ENCODE measurements at regions not wholly inside any gene's neighbourhood (a gene's known extent, or its start where the extent isn't known, plus 50 kb on each side); places are given as distances from the start of the nearest gene placed in this dataset.

GRCh38 chr12:67519484-67520433 is 128.8 kb upstream of the DYRK2 start:
- no peak overlapping the region for H3K4me2 ChIP-seq (ENCODE audit: low read depth, low read length, poor library complexity, severe bottlenecking)
- TF ChIP-seq CTCF (IDR thresholded peaks at IDR 0.05; ENCODE audit: insufficient read depth, low read length, poor library complexity, severe bottlenecking) (no peak), EZH2phosphoT487 (conservative IDR thresholded peaks at IDR 0.05; ENCODE audit: low read length) (no peak)
- H3F3A ChIP-seq (ENCODE audit: insufficient read depth): no peaks in the 10 kb centered on the region
- H3K9me2 ChIP-seq (replicated peaks; ENCODE audit: insufficient read depth, low read length): no peaks in the 10 kb centered on the region
- H3K4me3 ChIP-seq (ENCODE audit: insufficient read depth, low read length, poor library complexity, severe bottlenecking): no peak overlapping the region
- no peak overlapping the region for H3K9ac ChIP-seq (ENCODE audit: low read length)
- no peak overlapping the region for H3K27ac ChIP-seq (ENCODE audit: low read depth, low read length)
- H3K9me3 ChIP-seq (ENCODE audit: insufficient read depth, low read length): no peaks in the 10 kb centered on the region
- no peaks in the 10 kb centered on the region for H3K27me3 ChIP-seq (ENCODE audit: low read length)
- no peaks in the 10 kb centered on the region for H3K79me2 ChIP-seq (ENCODE audit: insufficient read depth, low read length)
- no peaks in the 10 kb centered on the region for H4K20me1 ChIP-seq (ENCODE audit: low read depth, low read length)
- H2AFZ ChIP-seq (ENCODE audit: low read depth, low read length, severe bottlenecking): no peak overlapping the region
- H3K36me3 ChIP-seq (ENCODE audit: low read length): no peaks in the 10 kb centered on the region

GRCh38 chr12:67520606-67521005 is 127.9 kb upstream of the DYRK2 start:
- no peaks in the 10 kb centered on the region for H3K9me2 ChIP-seq (replicated peaks; ENCODE audit: insufficient read depth, low read length)

GRCh38 chr12:67522222-67522621 is 126.3 kb upstream of the DYRK2 start:
- no peaks in the 10 kb centered on the region for H3F3A ChIP-seq (ENCODE audit: insufficient read depth)
- no peak overlapping the region for H3K4me2 ChIP-seq (ENCODE audit: low read depth, low read length, poor library complexity, severe bottlenecking)
- no peaks in the 10 kb centered on the region for H3K27me3 ChIP-seq (ENCODE audit: low read length)
- H3K27ac ChIP-seq (ENCODE audit: low read depth, low read length): no peak overlapping the region
- no peak for TF ChIP-seq CTCF (IDR thresholded peaks at IDR 0.05; ENCODE audit: insufficient read depth, low read length, poor library complexity, severe bottlenecking)
- TF ChIP-seq EZH2phosphoT487 (conservative IDR thresholded peaks at IDR 0.05; ENCODE audit: low read length): no peak
- no peaks in the 10 kb centered on the region for H3K9me3 ChIP-seq (ENCODE audit: insufficient read depth, low read length)
- no peak overlapping the region for H3K4me3 ChIP-seq (ENCODE audit: insufficient read depth, low read length, poor library complexity, severe bottlenecking)
- H3K9ac ChIP-seq (ENCODE audit: low read length): no peak overlapping the region
- H3K9me2 ChIP-seq (replicated peaks; ENCODE audit: insufficient read depth, low read length): no peaks in the 10 kb centered on the region
- no peaks in the 10 kb centered on the region for H3K36me3 ChIP-seq (ENCODE audit: low read length)
- H2AFZ ChIP-seq (ENCODE audit: low read depth, low read length, severe bottlenecking): no peak overlapping the region
- no peaks in the 10 kb centered on the region for H3K79me2 ChIP-seq (ENCODE audit: insufficient read depth, low read length)
- H4K20me1 ChIP-seq (ENCODE audit: low read depth, low read length): no peaks in the 10 kb centered on the region

More at GRCh38 chr12:67520606-67521005, 127.9 kb upstream of the DYRK2 start:
- Histone ChIP-seq H4K20me1 (ENCODE audit: low read depth, low read length) (no peaks in the 10 kb centered on the region), H3K4me2 (ENCODE audit: low read depth, low read length, poor library complexity, severe bottlenecking) (no peak overlapping the region), H3K36me3 (ENCODE audit: low read length) (no peaks in the 10 kb centered on the region), H3K9ac (ENCODE audit: low read length) (no peak overlapping the region), H3K4me3 (ENCODE audit: insufficient read depth, low read length, poor library complexity, severe bottlenecking) (no peak overlapping the region), H3K9me3 (ENCODE audit: insufficient read depth, low read length) (no peaks in the 10 kb centered on the region), H3K79me2 (ENCODE audit: insufficient read depth, low read length) (no peaks in the 10 kb centered on the region), H3K27ac (ENCODE audit: low read depth, low read length) (no peak overlapping the region), H3K27me3 (ENCODE audit: low read length) (no peaks in the 10 kb centered on the region), H3F3A (ENCODE audit: insufficient read depth) (no peaks in the 10 kb centered on the region), H2AFZ (ENCODE audit: low read depth, low read length, severe bottlenecking) (no peak overlapping the region)
- TF ChIP-seq CTCF (IDR thresholded peaks at IDR 0.05; ENCODE audit: insufficient read depth, low read length, poor library complexity, severe bottlenecking) (no peak), EZH2phosphoT487 (conservative IDR thresholded peaks at IDR 0.05; ENCODE audit: low read length) (no peak)
